Fibroblast of pulmonary artery (primary cell): ENCODE measurements at regions not wholly inside any gene's neighbourhood (a gene's known extent, or its start where the extent isn't known, plus 50 kb on each side); places are given as distances from the start of the nearest gene placed in this dataset.

Experiments
- DNase-seq: peaks from one replicate; pipeline ENCODE4 v3.0.0-alpha.2; 2010; ENCODE audit warnings: low read depth
- H3K4me3 ChIP-seq: replicated peaks from 2 replicates; pipeline ENCODE4 v1.5.1; 2011; ENCODE audit warnings: low read depth, mild to moderate bottlenecking, control low read depth, low read length, moderate library complexity
- TF ChIP-seq, protein P1 (sequence below): IDR thresholded peaks from 2 replicates; pipeline ENCODE4 v1.5.1; 2011; ENCODE audit warnings: mild to moderate bottlenecking, control low read depth, low read length, inconsistent platforms; ENCODE audit errors: missing control alignments

DNA sequence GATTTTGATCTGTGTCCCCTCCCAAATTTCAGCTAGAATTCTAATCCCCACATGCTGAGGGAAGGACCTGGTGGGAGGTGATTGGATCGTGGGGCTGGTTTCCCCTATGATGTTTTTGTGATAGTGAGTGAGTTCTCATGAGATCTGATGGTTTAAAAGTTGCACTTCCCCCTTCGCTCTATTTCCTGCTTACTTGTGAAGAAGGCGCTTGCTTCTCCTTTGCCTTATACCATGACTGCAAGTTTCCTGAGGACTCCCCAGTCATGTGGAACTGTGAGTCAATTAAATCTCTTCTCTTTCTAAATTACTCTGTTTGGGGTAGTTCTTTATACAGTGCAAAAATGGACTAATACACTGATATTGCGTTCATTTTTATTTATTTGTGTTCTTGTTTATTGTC lies 636.8 kb upstream of the LINC00305 start:
- no peak overlapping the region for H3K4me3 ChIP-seq
- DNase-seq, result no peak
- TF ChIP-seq, protein P1, sequence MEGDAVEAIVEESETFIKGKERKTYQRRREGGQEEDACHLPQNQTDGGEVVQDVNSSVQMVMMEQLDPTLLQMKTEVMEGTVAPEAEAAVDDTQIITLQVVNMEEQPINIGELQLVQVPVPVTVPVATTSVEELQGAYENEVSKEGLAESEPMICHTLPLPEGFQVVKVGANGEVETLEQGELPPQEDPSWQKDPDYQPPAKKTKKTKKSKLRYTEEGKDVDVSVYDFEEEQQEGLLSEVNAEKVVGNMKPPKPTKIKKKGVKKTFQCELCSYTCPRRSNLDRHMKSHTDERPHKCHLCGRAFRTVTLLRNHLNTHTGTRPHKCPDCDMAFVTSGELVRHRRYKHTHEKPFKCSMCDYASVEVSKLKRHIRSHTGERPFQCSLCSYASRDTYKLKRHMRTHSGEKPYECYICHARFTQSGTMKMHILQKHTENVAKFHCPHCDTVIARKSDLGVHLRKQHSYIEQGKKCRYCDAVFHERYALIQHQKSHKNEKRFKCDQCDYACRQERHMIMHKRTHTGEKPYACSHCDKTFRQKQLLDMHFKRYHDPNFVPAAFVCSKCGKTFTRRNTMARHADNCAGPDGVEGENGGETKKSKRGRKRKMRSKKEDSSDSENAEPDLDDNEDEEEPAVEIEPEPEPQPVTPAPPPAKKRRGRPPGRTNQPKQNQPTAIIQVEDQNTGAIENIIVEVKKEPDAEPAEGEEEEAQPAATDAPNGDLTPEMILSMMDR, result no peak

DNA sequence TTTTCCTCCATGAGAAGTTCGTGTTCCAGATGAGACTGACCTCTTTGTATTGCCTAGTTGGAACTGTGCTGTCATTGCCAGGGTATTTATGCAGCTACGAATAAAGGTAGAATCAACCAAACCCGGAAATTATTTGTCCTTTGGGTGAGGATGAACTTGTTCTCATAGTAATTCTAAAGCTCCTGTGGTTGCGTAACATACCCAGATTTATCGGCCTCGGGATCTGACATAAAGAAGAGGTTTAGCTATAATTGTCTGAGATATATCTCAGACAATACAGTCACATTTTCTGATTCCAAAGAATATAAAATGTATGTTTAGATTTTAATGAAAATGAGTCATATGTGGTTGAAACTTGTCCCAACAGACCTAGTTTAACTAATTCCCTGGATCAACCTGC lies 628.7 kb upstream of the LINC00305 start:
- no peak for DNase-seq
- TF ChIP-seq, protein P1, result no peak

DNA sequence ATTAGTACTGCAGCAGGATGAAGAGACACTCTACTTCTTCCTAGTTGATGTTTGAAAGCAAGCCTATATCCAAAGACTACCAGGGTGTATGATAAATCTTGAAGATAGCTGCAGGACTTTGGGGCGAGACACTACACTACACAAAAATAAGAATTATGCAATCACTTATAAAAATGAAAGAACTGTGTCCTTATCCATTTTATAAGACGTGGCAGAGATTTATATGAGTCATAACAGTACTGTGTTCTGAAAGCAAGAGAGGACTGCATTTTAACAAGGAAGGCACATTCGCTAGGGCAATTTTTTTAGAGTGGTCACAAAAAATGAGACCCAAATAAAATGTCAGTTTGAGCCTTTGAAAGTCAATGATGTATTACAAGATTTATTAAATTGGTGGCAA lies 617.0 kb upstream of the LINC00305 start:
- H3K4me3 ChIP-seq, result no peak overlapping the region
- DNase-seq, result no peak
- TF ChIP-seq, protein P1, result no peak

More for the DNA sequence above, 628.7 kb upstream of the LINC00305 start:
- no peak overlapping the region for H3K4me3 ChIP-seq

DNA sequence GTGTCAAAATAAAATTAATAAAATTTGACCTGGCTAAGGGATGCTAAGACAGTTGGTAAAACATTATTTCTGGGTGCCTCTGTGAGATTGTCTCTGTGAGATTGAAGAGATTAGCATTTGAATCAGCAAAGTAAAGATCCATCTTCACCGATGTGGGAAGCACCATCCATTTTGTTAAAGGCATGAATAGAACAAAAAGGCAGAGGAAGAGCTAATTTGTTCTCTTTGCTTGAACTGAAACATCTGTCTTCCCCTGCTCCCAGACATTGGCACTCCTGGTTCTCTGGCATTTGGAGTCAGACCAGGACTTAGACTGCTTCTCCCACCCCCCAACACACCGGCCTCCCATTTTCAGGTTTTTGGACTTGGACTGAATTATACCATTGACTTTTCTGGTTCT lies 603.8 kb upstream of the LINC00305 start:
- TF ChIP-seq, protein P1, result no peak
- no peak for DNase-seq
- H3K4me3 ChIP-seq, result no peak overlapping the region

DNA sequence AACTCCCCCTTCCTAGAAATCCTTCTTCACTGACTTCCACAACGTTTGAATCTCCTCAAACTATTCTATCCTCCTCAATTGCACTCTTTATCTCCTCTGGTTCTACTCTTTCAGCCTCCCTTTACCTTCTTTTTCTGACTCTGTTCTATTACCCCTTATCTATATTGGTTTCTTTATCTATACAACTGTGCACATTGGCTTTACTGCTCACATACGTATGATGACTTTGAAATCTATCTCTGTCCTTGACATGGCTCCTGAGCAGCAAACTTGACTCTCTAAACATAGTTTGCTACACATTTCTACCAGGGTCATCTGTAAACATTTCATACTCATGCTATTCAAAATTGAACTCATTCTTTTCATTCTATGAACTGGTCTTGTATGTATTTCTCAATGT lies 601.0 kb upstream of the LINC00305 start:
- H3K4me3 ChIP-seq, result no peak overlapping the region
- DNase-seq, result no peak
- TF ChIP-seq, protein P1, result no peak

DNA sequence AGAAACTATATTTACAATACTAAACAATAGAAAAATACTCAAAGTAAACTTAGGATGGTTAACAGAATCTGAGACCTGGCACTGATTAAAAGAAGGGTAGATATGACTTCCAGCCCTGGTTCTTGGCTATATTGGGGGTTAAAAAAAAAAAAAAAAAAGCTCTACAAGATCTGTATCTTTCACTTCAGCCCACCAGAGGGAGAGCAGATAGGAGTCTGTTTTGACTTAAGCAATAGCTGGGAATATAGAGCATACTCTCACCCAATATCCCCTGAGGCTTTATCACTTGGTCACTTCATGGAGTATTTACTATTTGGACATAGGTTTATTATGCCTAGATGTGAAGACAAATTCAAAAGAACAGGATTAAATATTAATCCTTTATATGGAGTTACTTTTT lies 598.9 kb upstream of the LINC00305 start:
- TF ChIP-seq, protein P1, result no peak
- DNase-seq, result no peak
- no peak overlapping the region for H3K4me3 ChIP-seq

DNA sequence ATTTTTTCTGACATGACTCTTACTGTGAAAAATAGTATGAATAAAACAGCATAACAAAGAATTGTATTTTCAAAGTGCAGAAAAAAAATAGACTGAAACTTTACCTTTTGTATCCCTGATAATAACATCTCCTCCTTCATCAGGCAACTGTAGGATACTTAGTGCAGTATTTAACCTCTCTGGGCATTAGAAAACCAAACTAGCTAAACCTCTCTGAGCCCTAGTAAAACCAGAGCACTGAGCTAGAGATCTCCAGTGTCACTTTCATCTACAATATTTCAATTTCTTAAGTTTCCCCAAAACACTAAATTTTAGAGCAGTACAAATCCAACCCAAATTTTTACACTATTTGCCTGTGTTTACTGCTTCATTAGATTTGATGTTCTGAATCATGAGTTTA lies 594.0 kb upstream of the LINC00305 start:
- TF ChIP-seq, protein P1, result no peak
- no peak for DNase-seq
- H3K4me3 ChIP-seq, result no peak overlapping the region
